Heart left ventricle (tissue), 13 donors: ENCODE measurements at regions not wholly inside any gene's neighbourhood (a gene's known extent, or its start where the extent isn't known, plus 50 kb on each side); places are given as distances from the start of the nearest gene placed in this dataset.

Source experiments
- CTCF ChIP-seq, 12 donors: fragments of 200-600 bp; sonication (generic) in 4 of 12; IDR thresholded peaks; one replicate each; pipeline versions ENCODE4 v1.5.0 to v1.8.0; 2018 to 2022; ENCODE audit warnings: antibody characterized with exemption in 12 of 12, mild to moderate bottlenecking in 5 of 12
- POLR2A ChIP-seq, 2 donors: fragments of 450-650 bp; IDR thresholded peaks; one replicate each; pipeline ENCODE4 v1.6.1; 2017; ENCODE audit warnings: antibody characterized with exemption in 2 of 2, mild to moderate bottlenecking in 2 of 2, moderate library complexity in 2 of 2
- donor health status: ischemic (EF 13 %, LVEDD 7.1; RV severe dilation, severe dysfunction).
- donor health status: DM: no; HTN: yes; CAD: no.
- donor health status: DM: no; HTN: no; CAD: no.
- donor health status: ischemic (EF 25% LVEDD 6.9; RV normal size, moderate dysfunction).
- donor health status: ischemic (EF 25% LVEDD 5.7; RV mildly dilated, moderate dysfunction).
- donor health status: ischemic (EF 35%, LVEDD 5.7; RV mildly dilated, moderate dysfunction).
- donor health status: nonischemic (EF 11% LVEDD 7.7; RV severe dilation, severe dysfunction).
- donor health status: DM: yes; HTN: yes; CAD: no.
- donor health status: PGD.
- donor health status: ischemic (EF 29% LVEDD 5.4; RV normal size, mild dysfunction).
- donor health status: nonischemic (EF 23%, LVEDD 6.1; RV moderate dilation, normal function).

- TF ChIP-seq CTCF (IDR thresholded peaks at IDR 0.05), result no peak
- no peak for TF ChIP-seq POLR2A (IDR thresholded peaks at IDR 0.05)
These were observed 56.0 kb upstream of the OR5AK2 start for GRCh38 chr11:56932572-56933220.
